C1 segment of cervical spinal cord (tissue), 14 donors: ENCODE measurements at regions not wholly inside any gene's neighbourhood (a gene's known extent, or its start where the extent isn't known, plus 50 kb on each side); places are given as distances from the start of the nearest gene placed in this dataset.

ENCODE experiments used
- DNase-seq, 14 donors: peaks; one replicate each; lab custom pipeline; 2025; lab: John Stamatoyannopoulos, UW

GRCh38 chr7:79872176-79872575 lies 262.5 kb upstream of the GNAI1 start:
- no peak for DNase-seq

- DNase-seq, result no peak
Observed at GRCh38 chr7:79868010-79868409, 266.6 kb upstream of the GNAI1 start.

GRCh38 chr7:79862447-79863210 lies 272.0 kb upstream of the GNAI1 start:
- DNase-seq, result no peak

- no peak for DNase-seq
Observed at GRCh38 chr7:79855172-79855571, 279.5 kb upstream of the GNAI1 start.

GRCh38 chr7:79854621-79855020 lies 280.0 kb upstream of the GNAI1 start:
- DNase-seq, result no peak

GRCh38 chr7:79837915-79838314 lies 296.7 kb upstream of the GNAI1 start:
- DNase-seq, result no peak

- no peak for DNase-seq
Observed at GRCh38 chr7:79833616-79834015, 301.0 kb upstream of the GNAI1 start.

- no peak for DNase-seq
Observed at GRCh38 chr7:79828866-79829265, 305.8 kb upstream of the GNAI1 start.

GRCh38 chr7:79823246-79823951 lies 311.2 kb upstream of the GNAI1 start:
- DNase-seq, result no peak

- DNase-seq, result peak in 1 of 14 donors; percentile 62
Observed at GRCh38 chr7:79822620-79823240, 311.9 kb upstream of the GNAI1 start.

GRCh38 chr7:79820387-79820786 lies 314.2 kb upstream of the GNAI1 start:
- peak in 10 of 14 donors; percentile 0 to 91 (median 3) for DNase-seq

- no peak for DNase-seq
Observed at GRCh38 chr7:79810916-79811315, 323.7 kb upstream of the GNAI1 start.

GRCh38 chr7:79806161-79806734 lies 328.4 kb upstream of the GNAI1 start:
- no peak for DNase-seq

GRCh38 chr7:79790656-79791262 lies 337.3 kb upstream of the MAGI2 start:
- DNase-seq, result no peak

GRCh38 chr7:79789584-79790345 lies 336.3 kb upstream of the MAGI2 start:
- DNase-seq, result no peak

GRCh38 chr7:79787623-79788022 lies 334.2 kb upstream of the MAGI2 start:
- DNase-seq, result no peak

- no peak for DNase-seq
Observed at GRCh38 chr7:79787096-79787495, 333.6 kb upstream of the MAGI2 start.

GRCh38 chr7:79786187-79786586 lies 332.7 kb upstream of the MAGI2 start:
- DNase-seq, result no peak

- no peak for DNase-seq
Observed at GRCh38 chr7:79785556-79785955, 332.1 kb upstream of the MAGI2 start.

GRCh38 chr7:79782906-79783305 lies 329.4 kb upstream of the MAGI2 start:
- no peak for DNase-seq

- no peak for DNase-seq
Observed at GRCh38 chr7:79782256-79782655, 328.8 kb upstream of the MAGI2 start.
